Liver (tissue), 8 donors: ENCODE measurements at regions not wholly inside any gene's neighbourhood (a gene's known extent, or its start where the extent isn't known, plus 50 kb on each side); places are given as distances from the start of the nearest gene placed in this dataset.

Experiments
- DNase-seq: peaks from one replicate; pipeline ENCODE4 v3.0.0-alpha.2; 2017; ENCODE audit warnings: low spot score
- H3K27ac ChIP-seq, 2 donors: one replicate each; pipeline ENCODE4 v1.7.0; 2013; ENCODE audit warnings: inconsistent platforms in 2 of 2, low read length in 2 of 2, control low read depth in 1 of 2, low read depth in 1 of 2, mild to moderate bottlenecking in 1 of 2
- H3K27me3 ChIP-seq, 4 donors: one replicate each; pipeline versions ENCODE4 v1.6.1 to v1.7.0; 2013; ENCODE audit warnings: low read length in 3 of 4, inconsistent platforms in 1 of 4, mild to moderate bottlenecking in 1 of 4, moderate library complexity in 1 of 4; ENCODE audit not compliant: control insufficient read depth in 4 of 4, insufficient read depth in 4 of 4
- H3K36me3 ChIP-seq, 4 donors: one replicate each; pipeline versions ENCODE4 v1.6.1 to v1.7.0; 2013; ENCODE audit warnings: low read length in 3 of 4, mild to moderate bottlenecking in 3 of 4, low read depth in 1 of 4, moderate library complexity in 1 of 4; ENCODE audit not compliant: control insufficient read depth in 4 of 4, insufficient read depth in 3 of 4
- H3K4me1 ChIP-seq, 4 donors: one replicate each; pipeline versions ENCODE4 v1.6.1 to v1.7.0; 2013; ENCODE audit warnings: low read length in 3 of 4, mild to moderate bottlenecking in 3 of 4, moderate library complexity in 1 of 4; ENCODE audit not compliant: control insufficient read depth in 4 of 4, insufficient read depth in 4 of 4
- H3K4me3 ChIP-seq, 3 donors: one replicate each; pipeline versions ENCODE4 v1.6.1 to v1.7.0; 2013; ENCODE audit warnings: low read length in 3 of 3, control low read depth in 1 of 3, low read depth in 1 of 3, mild to moderate bottlenecking in 1 of 3
- H3K9ac ChIP-seq, 2 donors: one replicate each; pipeline ENCODE4 v1.7.0; 2013; ENCODE audit warnings: low read length in 2 of 2, mild to moderate bottlenecking in 2 of 2, moderate library complexity in 2 of 2, control low read depth in 1 of 2, low read depth in 1 of 2
- H3K9me3 ChIP-seq, 4 donors: one replicate each; pipeline versions ENCODE4 v1.6.1 to v1.7.0; 2013; ENCODE audit warnings: low read length in 3 of 4; ENCODE audit not compliant: control insufficient read depth in 4 of 4
- ATF3 ChIP-seq: IDR thresholded peaks from 2 replicates; pipeline ENCODE4 v1.6.1; 2016; ENCODE audit warnings: antibody characterized with exemption
- CTCF ChIP-seq: fragments of 150-350 bp; IDR thresholded peaks from 2 replicates; pipeline ENCODE4 v1.5.1; 2017; ENCODE audit warnings: improper control_type of control experiment, low read depth, low read length; ENCODE audit not compliant: missing input control
- EGR1 ChIP-seq, 2 donors: IDR thresholded peaks; 2 replicates each; pipeline ENCODE4 v1.6.1; 2016 to 2018; ENCODE audit warnings: antibody characterized with exemption in 2 of 2, low read depth in 2 of 2
- FOXA1 ChIP-seq: IDR thresholded peaks from 2 replicates; pipeline ENCODE4 v1.6.1; 2016; ENCODE audit warnings: antibody characterized with exemption
- FOXA2 ChIP-seq: IDR thresholded peaks from 2 replicates; pipeline ENCODE4 v1.6.1; 2016; ENCODE audit warnings: antibody characterized with exemption
- GABPA ChIP-seq, 2 donors: IDR thresholded peaks in 1 of 2; conservative IDR thresholded peaks in 1 of 2; 2 replicates each; pipeline ENCODE4 v1.6.1; 2016; ENCODE audit warnings: antibody characterized with exemption in 2 of 2, mild to moderate bottlenecking in 1 of 2, moderate library complexity in 1 of 2
- HNF4A ChIP-seq, 2 donors: conservative IDR thresholded peaks; 2 replicates each; pipeline ENCODE4 v1.6.1; 2016; ENCODE audit warnings: antibody characterized with exemption in 2 of 2, mild to moderate bottlenecking in 2 of 2
- HNF4G ChIP-seq: IDR thresholded peaks from 2 replicates; pipeline ENCODE4 v1.6.1; 2016; ENCODE audit warnings: antibody characterized with exemption
- JUND ChIP-seq, 2 donors: IDR thresholded peaks; 2 replicates each; pipeline ENCODE4 v1.6.1; 2016; ENCODE audit warnings: antibody characterized with exemption in 2 of 2
- MAX ChIP-seq: IDR thresholded peaks from 2 replicates; pipeline ENCODE4 v1.6.1; 2016; ENCODE audit warnings: antibody characterized with exemption
- NR2F2 ChIP-seq: IDR thresholded peaks from 2 replicates; pipeline ENCODE4 v1.6.1; 2016; ENCODE audit warnings: antibody characterized with exemption
- RAD21 ChIP-seq, 2 donors: IDR thresholded peaks; 2 replicates each; pipeline ENCODE4 v1.6.1; 2016; ENCODE audit warnings: antibody characterized with exemption in 2 of 2, mild to moderate bottlenecking in 2 of 2
- REST ChIP-seq: IDR thresholded peaks from 2 replicates; pipeline ENCODE4 v1.6.1; 2016; ENCODE audit warnings: antibody characterized with exemption, mild to moderate bottlenecking
- RXRA ChIP-seq, 2 donors: IDR thresholded peaks; 2 replicates each; pipeline ENCODE4 v1.6.1; 2017 to 2018; ENCODE audit warnings: antibody characterized with exemption in 2 of 2, mild to moderate bottlenecking in 1 of 2
- SP1 ChIP-seq: IDR thresholded peaks from 2 replicates; pipeline ENCODE4 v1.6.1; 2018; ENCODE audit warnings: antibody characterized with exemption, mild to moderate bottlenecking
- TAF1 ChIP-seq: conservative IDR thresholded peaks from 2 replicates; pipeline ENCODE4 v1.6.1; 2016; ENCODE audit warnings: antibody characterized with exemption, mild to moderate bottlenecking
- YY1 ChIP-seq: IDR thresholded peaks from 2 replicates; pipeline ENCODE4 v1.6.1; 2016; ENCODE audit warnings: antibody characterized with exemption, mild to moderate bottlenecking
- ZBTB33 ChIP-seq: IDR thresholded peaks from 2 replicates; pipeline ENCODE4 v1.6.1; 2016; ENCODE audit warnings: antibody characterized with exemption
- WGBS: extraction: QIAGEN DNeasy Blood & Tissue Kit; methylation state at CpG from one replicate; pipeline ENCODE4 v1.1.7; 2013; 5-methylcytosine and 5-hydroxymethylcytosine counted together
- donor health status: healthy.
- donor health status: healthy.
- donor health status: healthy.
- donor health status: healthy.
- donor health status: healthy.

- DNase-seq, result no peak
- no peaks in the 10 kb centered on the region for H3K36me3 ChIP-seq
- TF ChIP-seq HNF4A (conservative IDR thresholded peaks at IDR 0.05) (no peak), ATF3 (no peak), YY1 (no peak), NR2F2 (no peak), CTCF (no peak), TAF1 (no peak), SP1 (no peak)
- H3K27me3 ChIP-seq, result no peaks in the 10 kb centered on the region
- H3K9me3 ChIP-seq, result no peaks in the 10 kb centered on the region
- no peaks in the 10 kb centered on the region for H3K4me1 ChIP-seq
- no peak overlapping the region for H3K27ac ChIP-seq
- WGBS, result 30% methylated on average over 2 of the region's 2 CpGs
- no peak overlapping the region for H3K4me3 ChIP-seq
- no peak overlapping the region for H3K9ac ChIP-seq
These were observed 440.2 kb downstream of the FUT8 start for GRCh38 chr14:65852689-65853088.

- no peak for TF ChIP-seq HNF4A (conservative IDR thresholded peaks at IDR 0.05)
- no peak for TF ChIP-seq FOXA2
- TF ChIP-seq YY1, result no peak
- no peak for TF ChIP-seq REST
- no peak for TF ChIP-seq CTCF
- TF ChIP-seq GABPA (IDR thresholded peaks at IDR 0.05 in 1 of 2, conservative IDR thresholded peaks at IDR 0.05 in 1 of 2), result no peak
- no peak for TF ChIP-seq FOXA1
- no peak for TF ChIP-seq RAD21 (IDR thresholded peaks at IDR 0.05)
- no peak for TF ChIP-seq EGR1 (IDR thresholded peaks at IDR 0.05; ENCODE audit: low read depth in 2 of 2)
- no peak for TF ChIP-seq HNF4G
- TF ChIP-seq JUND (IDR thresholded peaks at IDR 0.05), result no peak
- TF ChIP-seq RXRA (IDR thresholded peaks at IDR 0.05), result no peak
- no peak for TF ChIP-seq ZBTB33
- no peak for TF ChIP-seq SP1
- no peak for TF ChIP-seq NR2F2
- TF ChIP-seq ATF3, result no peak
- TF ChIP-seq TAF1, result no peak
- no peak for TF ChIP-seq MAX
- Histone ChIP-seq H3K36me3 (no peaks in the 10 kb centered on the region), H3K27me3 (no peaks in the 10 kb centered on the region), H3K9ac (no peak overlapping the region), H3K4me3 (no peak overlapping the region), H3K4me1 (no peaks in the 10 kb centered on the region), H3K9me3 (no peaks in the 10 kb centered on the region), H3K27ac (no peak overlapping the region)
- WGBS, result 81% methylated on average over 7 of the region's 7 CpGs
- DNase-seq, result no peak
These were observed 441.0 kb downstream of the FUT8 start for GRCh38 chr14:65853407-65853955.
